Calu3 (cell line): ENCODE measurements at regions not wholly inside any gene's neighbourhood (a gene's known extent, or its start where the extent isn't known, plus 50 kb on each side); places are given as distances from the start of the nearest gene placed in this dataset.

ENCODE experiments used
- BruUV-seq: library from RNA; stranded (reverse); fragments of 400-500 nt; replicated peaks from 2 replicates; lab custom pipeline; 2021; lab: Mats Ljungman, UMichigan
- CTCF ChIA-PET: fragments of 300-600 bp; sonication (Branson Sonifier 250); formaldehyde crosslinking; loops from one replicate; lab custom pipeline; 2022; ENCODE audit warnings: antibody characterized with exemption; lab: Charles Lee
- DNase-seq: peaks from one replicate; pipeline ENCODE4 v3.0.0; 2022
- H3K27ac Mint-ChIP-seq: one replicate; pipeline ENCODE4 v1.8.0; 2022; ENCODE audit warnings: mixed read lengths; ENCODE audit not compliant: unreplicated experiment
- H3K27me3 Mint-ChIP-seq: one replicate; pipeline ENCODE4 v1.8.0; 2022; ENCODE audit warnings: mixed read lengths; ENCODE audit not compliant: unreplicated experiment
- H3K36me3 Mint-ChIP-seq: one replicate; pipeline ENCODE4 v1.8.0; 2022; ENCODE audit warnings: mild to moderate bottlenecking, moderate library complexity, mixed read lengths; ENCODE audit not compliant: insufficient read depth, unreplicated experiment
- H3K4me1 Mint-ChIP-seq: one replicate; pipeline ENCODE4 v1.8.0; 2022; ENCODE audit warnings: mild to moderate bottlenecking, low read depth, mixed read lengths; ENCODE audit not compliant: unreplicated experiment
- H3K4me3 Mint-ChIP-seq: one replicate; pipeline ENCODE4 v1.8.0; 2022; ENCODE audit warnings: mild to moderate bottlenecking, low read depth, moderate library complexity, mixed read lengths; ENCODE audit not compliant: unreplicated experiment
- H3K9me3 Mint-ChIP-seq: one replicate; pipeline ENCODE4 v1.8.0; 2022; ENCODE audit warnings: low read depth, mixed read lengths; ENCODE audit not compliant: unreplicated experiment
- intact Hi-C: fragments of 100-400 bp; cut with micrococcal nuclease; formaldehyde crosslinking; loops from one replicate; pipeline ENCODE4 v1.10.0; 2022; ENCODE audit not compliant: unreplicated experiment
- TF ChIP-seq, protein P1 (sequence below): fragments of 200-600 bp; IDR thresholded peaks from one replicate; pipeline ENCODE4 v1.8.0; 2022; ENCODE audit warnings: antibody characterized with exemption; ENCODE audit not compliant: unreplicated experiment

DNA sequence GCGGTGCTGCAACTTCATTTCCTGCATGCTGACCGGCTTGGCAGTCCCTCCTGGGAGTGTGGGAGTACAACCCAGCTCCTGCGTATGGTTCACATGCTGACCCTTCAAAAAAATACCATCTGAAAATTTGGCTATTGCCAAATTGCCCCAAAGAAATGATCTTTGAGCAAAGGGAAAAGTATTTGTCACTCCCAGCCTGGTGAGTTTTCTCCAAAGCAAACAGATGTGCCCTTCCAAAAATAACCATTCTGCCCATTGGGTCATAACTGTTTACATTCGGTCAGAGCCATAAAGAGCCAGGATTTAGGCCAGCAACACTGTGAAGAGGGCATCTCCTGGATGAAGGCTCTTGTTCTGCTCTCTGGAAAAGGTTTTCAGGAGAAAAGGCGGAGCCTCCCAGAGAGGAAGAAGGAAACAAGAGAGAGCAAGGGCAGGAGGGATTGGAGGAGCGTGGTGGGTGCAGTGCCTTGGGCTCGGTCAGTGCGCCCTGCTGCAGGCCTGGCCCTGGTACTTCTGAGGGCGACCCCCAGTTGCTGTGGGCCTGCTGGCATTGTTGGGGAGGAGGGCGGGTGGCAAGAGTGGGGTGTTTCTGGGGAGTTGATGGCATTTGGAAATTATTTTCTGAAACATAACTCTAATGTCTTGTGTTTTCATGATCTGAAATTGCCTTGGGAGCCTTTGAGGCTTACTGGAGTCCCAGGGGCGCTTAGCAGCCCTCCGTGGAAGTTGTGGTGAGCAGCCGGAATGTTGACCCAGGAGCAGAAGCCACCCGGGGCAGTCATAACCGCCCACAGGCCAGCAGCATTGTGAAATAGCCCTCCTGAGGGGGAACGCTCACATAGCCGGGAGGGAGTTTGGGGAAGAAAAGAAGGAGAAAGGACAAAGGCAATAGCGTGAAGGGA lies 248.4 kb downstream of the MYLK4 start:
- H3K9me3 Mint-ChIP-seq = no peaks in the 10 kb centered on the region
- no peak for DNase-seq
- H3K4me3 Mint-ChIP-seq = no peak overlapping the region
- intact Hi-C loops = no loop called here
- H3K27ac Mint-ChIP-seq = no peak overlapping the region
- CTCF ChIA-PET = interaction anchor here (0.6 kb wide), 1 partner anchor 149 kb away, joined by 4 read pairs; no protein-coding TSS in a partner anchor
- no TSS peak for BruUV-seq
- H3K36me3 Mint-ChIP-seq = no peaks in the 10 kb centered on the region
- peaks cover 9% of the 10 kb centered on the region for H3K4me1 Mint-ChIP-seq
- TF ChIP-seq, protein P1, sequence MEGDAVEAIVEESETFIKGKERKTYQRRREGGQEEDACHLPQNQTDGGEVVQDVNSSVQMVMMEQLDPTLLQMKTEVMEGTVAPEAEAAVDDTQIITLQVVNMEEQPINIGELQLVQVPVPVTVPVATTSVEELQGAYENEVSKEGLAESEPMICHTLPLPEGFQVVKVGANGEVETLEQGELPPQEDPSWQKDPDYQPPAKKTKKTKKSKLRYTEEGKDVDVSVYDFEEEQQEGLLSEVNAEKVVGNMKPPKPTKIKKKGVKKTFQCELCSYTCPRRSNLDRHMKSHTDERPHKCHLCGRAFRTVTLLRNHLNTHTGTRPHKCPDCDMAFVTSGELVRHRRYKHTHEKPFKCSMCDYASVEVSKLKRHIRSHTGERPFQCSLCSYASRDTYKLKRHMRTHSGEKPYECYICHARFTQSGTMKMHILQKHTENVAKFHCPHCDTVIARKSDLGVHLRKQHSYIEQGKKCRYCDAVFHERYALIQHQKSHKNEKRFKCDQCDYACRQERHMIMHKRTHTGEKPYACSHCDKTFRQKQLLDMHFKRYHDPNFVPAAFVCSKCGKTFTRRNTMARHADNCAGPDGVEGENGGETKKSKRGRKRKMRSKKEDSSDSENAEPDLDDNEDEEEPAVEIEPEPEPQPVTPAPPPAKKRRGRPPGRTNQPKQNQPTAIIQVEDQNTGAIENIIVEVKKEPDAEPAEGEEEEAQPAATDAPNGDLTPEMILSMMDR = no peak
- H3K27me3 Mint-ChIP-seq = peaks cover 36% of the 10 kb centered on the region

GRCh38 chr6:2497922-2498623 lies 252.6 kb downstream of the MYLK4 start:
- Mint-ChIP-seq H3K27me3 (no peaks in the 10 kb centered on the region), H3K27ac (no peak overlapping the region), H3K4me1 (no peaks in the 10 kb centered on the region), H3K9me3 (peaks cover 2% of the 10 kb centered on the region), H3K4me3 (no peak overlapping the region), H3K36me3 (no peaks in the 10 kb centered on the region)
- TF ChIP-seq, protein P1 = no peak
- no peak for DNase-seq
- BruUV-seq = no TSS peak
- intact Hi-C loops = no loop called here
- CTCF ChIA-PET = no interaction called here

DNA sequence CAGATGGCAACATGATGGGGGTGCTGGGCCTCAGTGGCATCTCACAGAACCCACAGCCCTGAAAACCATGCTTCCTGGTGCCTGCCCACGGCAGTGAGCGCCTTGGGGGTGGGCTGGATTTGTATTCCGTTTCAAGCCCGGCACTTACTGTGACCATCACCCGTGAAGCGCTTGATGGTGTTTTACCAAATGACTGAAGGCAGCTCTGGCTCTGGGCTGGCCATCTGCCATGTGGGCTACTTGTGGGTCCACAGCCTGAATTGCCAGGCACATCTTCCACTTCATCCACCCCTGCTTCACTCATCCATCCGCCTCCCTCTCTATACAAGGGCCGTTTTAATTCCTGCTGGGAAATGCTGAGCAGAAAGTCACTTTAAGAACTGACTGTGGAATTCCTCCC lies 250.9 kb upstream of the GMDS start:
- Mint-ChIP-seq H3K27me3 (no peaks in the 10 kb centered on the region), H3K9me3 (peaks cover 2% of the 10 kb centered on the region), H3K27ac (no peak overlapping the region), H3K4me1 (no peaks in the 10 kb centered on the region), H3K36me3 (no peaks in the 10 kb centered on the region), H3K4me3 (no peak overlapping the region)
- no TSS peak for BruUV-seq
- no peak for DNase-seq
- TF ChIP-seq, protein P1 = no peak
- CTCF ChIA-PET = no interaction called here
- intact Hi-C loops = no loop called here

DNA sequence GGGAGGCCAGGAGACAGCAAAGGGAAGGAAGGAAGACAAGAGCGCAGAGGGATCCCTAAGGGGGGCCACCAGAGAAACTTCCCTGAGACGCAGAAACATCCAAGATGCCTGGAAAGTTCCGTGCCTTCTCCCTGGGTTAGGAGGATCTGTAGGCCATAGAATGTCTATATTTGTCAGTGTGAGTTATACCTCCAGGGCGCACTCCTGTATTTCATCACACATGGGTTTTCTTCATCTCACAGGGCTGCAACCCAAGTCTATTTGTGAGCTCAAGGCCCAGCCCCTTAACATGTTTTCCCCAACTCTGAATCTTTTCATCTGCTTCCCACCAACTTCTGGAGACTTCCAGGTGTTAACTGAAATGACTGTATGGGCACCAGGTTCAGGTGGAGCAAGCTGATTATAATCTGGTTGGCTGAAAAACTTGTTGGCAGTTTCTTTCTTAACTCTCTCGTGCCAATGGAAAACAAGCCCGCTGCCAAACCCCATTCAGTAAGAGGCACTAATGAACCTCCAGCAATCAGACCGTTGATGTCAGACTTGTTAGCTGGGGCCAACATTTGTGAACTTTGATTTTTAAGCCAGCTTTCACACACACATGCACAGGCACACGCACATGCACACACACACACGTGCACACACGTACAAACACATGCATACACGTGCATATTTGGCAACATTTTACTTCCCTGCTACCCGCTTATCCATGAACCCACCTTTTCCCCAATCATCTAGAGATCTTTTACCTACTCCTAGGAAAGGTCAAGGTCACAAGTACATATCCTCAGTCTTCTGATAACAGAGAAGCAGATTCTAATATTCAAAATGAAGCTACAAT lies 247.5 kb upstream of the GMDS start:
- no peak overlapping the region for H3K27ac Mint-ChIP-seq
- H3K27me3 Mint-ChIP-seq = no peaks in the 10 kb centered on the region
- no peak overlapping the region for H3K4me3 Mint-ChIP-seq

More for the DNA sequence above, 247.5 kb upstream of the GMDS start:
- DNase-seq = no peak
- no TSS peak for BruUV-seq
- intact Hi-C loops = no loop called here
- Mint-ChIP-seq H3K4me1 (no peaks in the 10 kb centered on the region), H3K36me3 (no peaks in the 10 kb centered on the region), H3K9me3 (peaks cover 2% of the 10 kb centered on the region)
- CTCF ChIA-PET = no interaction called here
- TF ChIP-seq, protein P1 = no peak
